Retinal pigment epithelial cell (primary cell): ENCODE measurements at regions not wholly inside any gene's neighbourhood (a gene's known extent, or its start where the extent isn't known, plus 50 kb on each side); places are given as distances from the start of the nearest gene placed in this dataset.

Source experiments
- DNase-seq: peaks from one replicate; pipeline ENCODE4 v3.0.0-alpha.2; 2010; ENCODE audit warnings: low read depth
- H3K4me3 ChIP-seq: 2 replicates; pipeline ENCODE4 v1.5.1; 2011; ENCODE audit warnings: mild to moderate bottlenecking, low read length, control low read depth, moderate library complexity
- CTCF ChIP-seq: conservative IDR thresholded peaks from 2 replicates; pipeline ENCODE4 v1.5.1; 2011; ENCODE audit warnings: low read depth, low read length, control low read depth, inconsistent platforms

DNA sequence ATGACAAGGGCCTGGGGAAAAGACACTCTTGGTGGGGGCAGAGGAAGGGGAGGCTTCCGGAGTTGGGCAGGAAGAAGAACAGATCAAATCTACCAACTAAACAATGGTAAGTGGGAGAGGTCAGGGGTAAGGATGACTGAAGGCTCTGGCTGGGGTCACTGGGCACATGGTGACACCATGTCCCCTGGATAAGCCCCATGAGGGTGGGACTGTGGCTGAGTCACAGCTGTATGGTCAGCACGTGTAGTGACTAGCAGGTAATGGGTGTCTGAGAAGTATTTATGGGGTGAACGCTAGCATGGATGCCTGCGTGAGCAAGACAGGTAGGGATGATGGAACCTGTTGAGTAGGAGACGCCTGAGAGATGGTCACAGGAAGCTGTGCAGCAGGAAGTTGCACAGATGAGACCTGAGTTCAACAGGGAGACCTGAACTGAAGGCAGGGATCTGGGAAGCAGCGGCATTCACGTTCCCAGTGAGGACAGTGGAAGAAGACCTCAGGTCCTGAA lies 64.5 kb upstream of the SNX9 start:
- no peak for TF ChIP-seq CTCF

DNA sequence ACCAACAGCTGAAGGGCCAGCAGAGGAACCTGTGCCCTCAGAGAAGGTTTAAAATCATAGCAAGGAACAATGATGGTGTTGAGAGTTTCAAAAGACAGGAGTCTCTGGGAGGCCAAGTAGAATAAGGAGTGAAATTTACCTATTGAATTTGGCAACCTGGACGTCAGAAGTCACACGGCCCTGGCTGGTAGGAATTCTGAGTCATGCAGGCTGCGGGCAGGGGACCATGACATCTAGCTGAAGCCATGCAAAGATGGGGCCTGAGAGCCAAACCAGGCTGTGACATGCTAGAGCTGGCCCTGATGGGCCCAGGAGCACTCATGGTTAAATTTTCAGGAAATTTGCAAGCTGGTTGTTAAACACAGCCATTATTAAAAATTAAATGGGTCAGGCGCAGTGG lies 64.0 kb upstream of the SNX9 start:
- DNase-seq = no peak
- no peak for TF ChIP-seq CTCF
- H3K4me3 ChIP-seq = no peak overlapping the region

More for the DNA sequence above, 64.5 kb upstream of the SNX9 start:
- no peak overlapping the region for H3K4me3 ChIP-seq
- DNase-seq = no peak

DNA sequence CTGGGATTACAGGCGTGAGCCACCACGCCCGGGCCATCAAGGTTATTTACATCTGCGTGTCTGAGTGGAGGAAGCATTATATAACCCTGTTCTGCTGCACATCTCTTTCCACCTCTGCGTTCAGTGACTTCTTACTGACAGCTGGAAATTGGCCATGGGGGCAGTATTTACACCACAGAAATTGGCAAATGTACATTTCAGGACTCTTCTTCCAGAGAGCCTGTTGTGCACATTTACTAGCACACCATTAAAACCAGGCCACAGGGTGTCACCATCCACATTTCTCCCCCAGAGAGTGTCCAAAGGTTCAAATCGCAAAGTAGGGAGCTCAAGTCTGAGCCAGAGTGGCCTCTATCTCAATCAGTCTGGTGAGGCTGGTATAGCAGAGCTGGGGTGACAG lies 62.9 kb upstream of the SNX9 start:
- DNase-seq = no peak

GRCh38 chr6:157760589-157761330 lies 62.3 kb upstream of the SNX9 start:
- TF ChIP-seq CTCF = no peak
- DNase-seq = peak; percentile 58
- no peak overlapping the region for H3K4me3 ChIP-seq

More for the DNA sequence above, 62.9 kb upstream of the SNX9 start:
- TF ChIP-seq CTCF = no peak
- H3K4me3 ChIP-seq = no peak overlapping the region

GRCh38 chr6:157761331-157761921 lies 61.6 kb upstream of the SNX9 start:
- TF ChIP-seq CTCF = no peak
- no peak overlapping the region for H3K4me3 ChIP-seq
- DNase-seq = peak; percentile 41

GRCh38 chr6:157761926-157762325 lies 61.1 kb upstream of the SNX9 start:
- DNase-seq = no peak
- no peak overlapping the region for H3K4me3 ChIP-seq
- TF ChIP-seq CTCF = no peak

GRCh38 chr6:157762636-157763035 lies 60.4 kb upstream of the SNX9 start:
- TF ChIP-seq CTCF = peak; percentile 30
- no peak overlapping the region for H3K4me3 ChIP-seq
- DNase-seq = no peak
